ENCODE measurements at regions not wholly inside any gene's neighbourhood (a gene's known extent, or its start where the extent isn't known, plus 50 kb on each side); places are given as distances from the start of the nearest gene placed in this dataset.
"Not testable (repeated sequence)": the region's sequence is repeated elsewhere in the genome, so short reads cannot be mapped to it uniquely, and the experiment has no call there.

DNA sequence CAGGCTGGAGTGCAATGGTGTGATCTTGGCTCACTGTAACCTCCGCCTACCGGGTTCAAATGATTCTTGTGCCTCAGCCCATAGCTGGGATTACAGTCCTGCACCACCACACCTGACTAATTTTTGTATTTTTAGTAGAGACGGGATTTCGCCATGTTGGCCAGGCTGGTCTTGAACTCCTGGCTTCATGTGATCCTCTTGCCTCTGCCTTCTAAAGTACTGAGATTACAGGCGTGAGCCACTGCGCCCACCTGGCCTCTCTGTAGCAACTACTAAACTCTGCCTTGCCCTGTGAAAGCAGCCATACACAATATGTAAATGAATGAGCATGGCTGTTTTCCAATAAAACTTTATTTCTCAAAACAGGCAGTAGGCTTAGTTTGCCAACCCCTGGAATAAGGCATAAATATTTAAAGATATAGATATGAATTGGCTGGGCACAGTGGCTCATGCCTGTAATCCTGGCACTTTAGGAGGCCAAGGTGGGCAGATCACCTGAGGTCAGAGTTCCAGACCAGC is 127.9 kb upstream of the ZNF217 start:
- not testable (repeated sequence) for DNase-seq (ENCODE audit: low read depth)

DNA sequence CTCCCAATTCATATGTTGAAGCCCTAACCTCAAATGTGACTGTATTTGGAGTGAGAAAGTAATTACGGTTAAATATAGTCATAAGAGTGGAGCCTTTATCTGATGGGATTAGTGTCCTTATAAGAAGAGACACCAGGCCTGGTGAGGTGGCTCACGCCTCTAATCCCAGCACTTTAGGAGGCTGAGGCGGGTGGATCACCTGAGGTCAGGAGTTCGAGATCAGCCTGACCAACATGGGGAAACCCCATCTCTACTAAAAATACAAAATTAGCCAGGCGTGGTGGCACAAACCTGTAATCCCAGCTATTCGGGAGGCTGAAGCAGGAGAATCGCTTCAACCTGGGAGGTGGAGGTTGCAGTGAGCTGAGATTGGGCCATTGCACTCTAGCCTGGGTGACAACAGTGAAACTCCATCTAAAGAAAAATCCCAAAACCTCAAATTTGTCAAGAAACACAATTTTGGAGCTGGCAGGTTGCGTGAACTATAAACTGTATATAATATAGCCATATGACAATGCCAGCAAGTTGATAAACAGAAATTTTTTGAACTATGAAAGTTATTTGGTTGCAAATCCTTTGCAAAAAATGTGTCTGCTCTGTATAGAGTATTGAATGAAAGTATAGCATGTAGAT is 125.6 kb upstream of the ZNF217 start:
- not testable (repeated sequence) for DNase-seq (ENCODE audit: low read depth)

DNA sequence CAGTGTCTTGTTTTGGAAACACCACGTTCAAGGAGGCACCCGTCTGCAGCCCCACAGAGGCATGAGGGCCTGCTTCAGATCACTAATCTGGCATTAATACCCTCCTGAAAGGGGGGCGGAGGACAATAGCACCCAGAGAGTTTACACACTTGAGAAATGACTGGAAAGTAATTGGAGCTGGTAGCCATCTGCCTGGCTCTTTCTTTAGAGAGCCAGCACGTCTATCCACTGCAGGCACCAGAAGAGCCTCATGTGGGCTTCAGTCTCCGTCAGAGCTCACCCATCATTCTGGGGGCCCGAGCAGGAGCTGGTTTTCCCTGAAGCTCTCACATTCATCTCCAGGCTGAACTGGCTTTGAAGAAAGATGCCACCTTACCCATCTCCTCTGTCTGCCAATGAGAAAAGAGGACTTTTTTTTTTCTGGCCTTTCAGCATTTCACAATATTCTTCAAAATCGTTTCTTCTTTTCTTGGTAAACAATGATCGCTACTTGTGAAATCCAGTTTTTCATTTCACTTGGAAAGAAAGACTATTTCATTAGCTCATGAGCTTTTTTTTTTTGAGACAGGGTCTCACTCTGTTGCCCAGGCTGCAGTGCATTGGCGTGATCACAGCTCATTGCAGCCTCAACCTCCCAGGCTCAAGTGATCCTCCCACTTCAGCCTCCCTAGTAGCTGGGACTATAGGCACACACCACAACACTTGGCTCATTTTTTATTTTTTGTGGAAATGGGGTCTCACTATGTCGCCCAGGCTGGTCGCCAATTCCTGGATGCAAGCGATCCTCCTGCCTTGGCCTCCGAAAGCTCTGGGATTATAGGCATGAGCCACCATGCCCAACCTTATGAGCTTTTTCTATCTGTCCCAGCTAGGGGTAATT is 124.7 kb upstream of the ZNF217 start:
- no peak for DNase-seq (ENCODE audit: low read depth)

DNA sequence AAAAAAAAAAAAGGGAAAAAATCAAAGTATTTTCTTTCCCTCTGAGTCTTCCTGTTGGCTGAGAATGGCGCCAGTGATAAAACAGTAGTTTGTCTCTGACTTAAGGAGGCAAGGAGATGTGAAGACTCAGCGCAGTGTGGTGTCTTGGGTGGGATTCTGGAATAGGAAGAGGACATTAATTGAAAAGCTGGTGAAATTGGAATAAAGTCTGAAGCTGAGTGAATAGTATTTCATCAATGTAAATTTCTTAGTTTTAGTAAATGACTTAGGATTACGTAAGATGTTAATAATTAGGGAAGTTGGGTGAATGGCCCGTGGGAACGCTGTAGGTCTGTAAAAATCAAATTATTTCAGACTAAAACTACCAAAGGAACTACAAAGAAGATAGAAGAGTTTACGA is 122.8 kb upstream of the ZNF217 start:
- DNase-seq (ENCODE audit: low read depth): no peak

DNA sequence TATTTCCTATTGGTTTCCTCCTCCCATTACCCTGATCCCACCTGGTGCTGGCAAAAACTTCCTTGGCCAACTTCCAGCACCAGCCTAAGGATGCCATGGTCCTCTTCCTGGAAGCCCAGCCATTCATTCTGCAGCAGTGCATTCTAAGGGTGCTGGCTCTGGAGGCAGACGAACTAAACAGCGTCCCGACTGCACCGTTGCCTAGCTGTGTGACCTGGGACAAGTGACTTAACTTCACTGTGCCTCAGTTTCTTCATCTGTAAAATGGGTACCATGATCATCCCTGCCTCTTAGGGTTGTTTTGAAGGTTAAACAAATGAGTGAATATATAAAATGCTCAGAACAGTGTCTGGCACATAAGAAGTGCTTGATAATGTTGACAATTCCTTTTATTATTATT is 120.9 kb upstream of the ZNF217 start:
- no peak for DNase-seq (ENCODE audit: low read depth)

DNA sequence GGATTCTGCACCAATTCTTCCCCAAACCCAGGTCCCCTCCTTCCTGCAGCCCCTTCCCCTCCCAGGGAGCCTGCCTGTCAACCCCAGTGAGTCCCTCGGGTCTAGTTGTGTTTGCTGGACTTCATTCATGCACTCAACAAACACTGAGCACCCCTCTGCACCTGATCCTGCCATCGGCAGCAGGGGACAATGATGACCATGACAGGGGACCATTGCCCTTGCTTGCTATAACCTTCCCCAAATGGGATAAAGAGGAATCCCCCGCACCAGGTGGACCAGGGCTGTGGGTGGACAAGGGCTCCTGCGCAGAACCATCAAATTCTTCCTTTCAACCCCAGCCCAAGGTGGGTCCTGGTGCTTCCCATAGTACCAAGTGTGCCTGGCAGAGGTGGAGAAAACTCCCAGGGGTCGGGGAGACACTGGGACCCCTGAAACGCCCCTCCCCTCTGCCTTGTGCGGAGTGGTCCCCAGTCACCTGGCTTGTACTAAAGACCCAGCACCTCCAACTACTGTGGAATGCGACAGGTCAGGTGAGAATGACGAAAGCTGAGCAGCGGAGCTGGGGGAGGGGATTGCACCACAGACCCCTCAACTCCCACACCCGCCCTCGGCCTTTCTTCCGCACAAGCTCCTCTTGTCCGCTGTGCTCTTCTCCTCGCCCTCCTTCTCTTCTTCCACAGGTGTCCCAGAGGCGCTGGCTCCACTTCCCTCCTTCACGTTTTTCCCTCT is 119.9 kb upstream of the ZNF217 start:
- no peak for DNase-seq (ENCODE audit: low read depth)

DNA sequence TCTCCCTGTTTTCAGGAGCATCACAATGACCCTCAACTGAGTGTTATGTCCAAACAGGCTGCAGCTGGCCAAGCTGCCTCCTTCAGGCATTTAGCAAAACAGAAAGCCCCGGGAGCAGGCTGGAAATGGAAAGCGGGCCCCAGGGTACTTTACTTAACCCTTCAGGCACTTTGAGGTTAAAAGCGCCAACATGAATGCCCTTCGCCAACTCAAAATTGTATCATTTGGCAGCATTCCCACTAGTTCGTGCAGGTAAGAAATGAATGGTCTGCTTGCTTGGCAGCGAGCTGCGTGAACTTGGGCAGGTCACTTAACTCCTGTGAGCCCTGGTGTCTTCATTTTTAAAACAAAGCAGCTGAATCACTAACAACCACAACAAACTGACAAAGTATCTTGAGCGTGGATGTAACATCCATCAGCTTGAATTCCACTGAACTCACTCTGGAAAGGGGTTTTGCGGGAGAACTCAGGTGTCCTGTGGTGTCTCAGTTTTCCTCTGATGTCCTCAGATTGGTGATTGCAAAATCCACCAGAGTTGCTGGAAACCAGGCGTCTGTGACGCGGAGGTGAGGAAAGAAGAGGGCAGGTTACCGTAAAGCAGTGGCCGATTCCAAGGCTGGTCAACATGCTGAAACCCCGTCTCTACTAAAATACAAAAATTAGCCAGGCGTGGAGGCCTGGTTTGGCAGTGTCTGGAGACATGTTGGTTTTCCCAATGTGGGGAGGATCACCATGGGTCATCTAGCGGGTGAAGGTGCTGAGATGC is 118.8 kb upstream of the ZNF217 start:
- DNase-seq (ENCODE audit: low read depth): no peak

DNA sequence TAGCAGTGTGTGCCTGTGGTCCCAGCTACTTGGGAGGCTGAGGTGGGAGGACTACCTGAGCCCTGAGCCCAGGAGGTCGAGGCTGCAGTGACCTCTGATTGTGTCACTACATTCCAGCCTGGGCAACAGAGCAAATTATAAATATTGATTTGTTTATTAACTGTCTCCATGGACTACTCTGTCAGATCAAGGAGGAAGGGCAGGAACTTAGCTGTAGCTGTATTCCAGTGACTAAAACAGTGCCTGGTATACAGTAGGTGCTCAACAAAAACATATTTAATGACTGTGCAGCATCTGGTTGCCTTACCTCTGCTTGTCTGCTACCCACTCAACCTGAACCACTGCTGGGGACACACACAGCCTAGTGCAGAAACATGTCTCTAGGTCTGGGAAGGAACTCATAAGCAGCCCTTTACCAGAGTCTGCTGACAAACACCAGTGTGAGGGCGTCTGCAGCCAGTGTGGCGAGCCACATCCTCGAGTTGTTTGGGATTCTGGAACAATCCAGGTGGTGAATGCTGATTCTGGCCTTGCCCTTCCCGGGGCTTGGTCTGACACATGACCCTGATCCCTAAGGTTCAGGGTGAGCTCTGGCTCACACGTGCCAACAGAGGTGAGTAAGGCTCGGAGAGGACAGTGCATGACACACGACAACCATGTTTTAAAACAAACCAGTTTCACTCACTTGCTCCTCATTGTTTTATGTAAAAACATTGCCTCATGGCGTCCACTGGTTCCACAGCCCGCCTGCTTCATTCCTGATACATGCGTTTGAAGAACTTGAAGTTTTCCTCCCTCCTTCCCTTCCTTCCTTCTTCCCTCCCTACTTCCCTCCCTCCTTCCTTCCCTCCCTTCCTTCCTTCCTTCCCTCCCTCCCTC is 117.9 kb upstream of the ZNF217 start:
- DNase-seq (ENCODE audit: low read depth): no peak

DNA sequence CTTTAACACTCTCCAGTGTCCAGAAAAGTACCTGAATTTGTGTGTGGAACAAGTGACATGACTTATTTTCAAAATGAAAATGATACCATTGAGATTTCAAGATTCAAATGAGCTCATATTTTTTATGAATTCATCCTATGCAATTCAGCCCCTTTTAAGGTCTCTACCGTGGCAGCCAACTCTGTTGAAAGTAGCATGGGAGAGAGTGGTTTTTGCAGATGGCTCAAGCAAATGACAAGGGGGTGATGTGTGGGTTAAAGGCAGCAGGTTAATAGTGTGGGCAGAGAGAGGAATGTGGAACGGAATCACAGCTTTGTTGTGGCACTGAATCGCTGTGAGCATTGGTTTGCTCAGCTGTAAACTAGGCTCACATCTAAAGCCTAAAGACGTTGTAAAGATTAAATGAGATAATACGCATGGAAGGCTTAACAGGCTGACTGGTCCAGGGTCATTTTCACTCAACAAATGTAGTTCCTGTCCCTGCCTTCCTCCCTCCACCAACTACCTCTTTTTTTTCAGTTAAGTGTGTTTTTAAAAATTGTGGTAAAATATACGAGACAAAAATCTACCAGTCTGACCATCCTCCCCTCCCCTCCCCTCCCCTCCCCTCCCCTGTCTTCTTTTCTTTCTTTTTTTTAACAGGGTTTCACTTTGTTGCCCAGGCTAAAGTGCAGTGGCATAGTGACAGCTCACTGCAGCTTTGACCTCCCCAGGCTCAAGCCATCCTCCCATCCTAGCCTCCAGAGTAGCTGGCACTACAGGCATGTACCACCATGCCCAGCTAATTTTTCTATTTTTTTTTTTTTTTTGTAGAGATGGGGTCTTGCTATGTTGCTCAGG is 114.7 kb upstream of the ZNF217 start:
- peak; percentile 71 for DNase-seq (ENCODE audit: low read depth)

DNA sequence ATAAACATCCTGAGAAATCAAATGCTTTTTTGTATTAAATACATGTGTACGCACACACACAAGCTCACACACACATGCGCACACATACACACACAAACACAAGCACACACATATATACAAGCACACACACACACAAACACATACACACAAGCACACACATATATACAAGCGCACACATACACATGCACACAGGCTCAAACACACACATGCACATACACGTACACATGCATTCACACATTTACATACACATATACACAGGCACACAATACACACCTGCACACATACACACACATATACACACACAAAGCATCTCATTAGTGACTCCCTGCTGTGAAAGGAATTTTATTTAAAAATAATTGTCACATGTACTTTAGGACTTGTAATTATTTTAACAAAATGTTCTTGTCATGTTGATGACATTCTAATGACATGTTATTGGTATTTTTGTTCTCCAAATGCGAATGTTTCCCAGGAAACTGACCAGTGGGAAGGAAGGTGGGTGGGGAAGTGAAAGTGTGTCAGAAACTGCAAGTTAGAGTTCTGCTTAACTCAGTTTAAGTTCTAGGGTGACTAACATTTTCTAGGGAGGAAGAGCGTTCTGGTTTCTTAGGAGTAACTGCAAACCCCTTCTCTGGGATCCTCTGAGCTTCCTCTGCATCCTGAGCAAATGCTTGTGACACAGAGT is 113.9 kb upstream of the ZNF217 start:
- no peak for DNase-seq (ENCODE audit: low read depth)

DNA sequence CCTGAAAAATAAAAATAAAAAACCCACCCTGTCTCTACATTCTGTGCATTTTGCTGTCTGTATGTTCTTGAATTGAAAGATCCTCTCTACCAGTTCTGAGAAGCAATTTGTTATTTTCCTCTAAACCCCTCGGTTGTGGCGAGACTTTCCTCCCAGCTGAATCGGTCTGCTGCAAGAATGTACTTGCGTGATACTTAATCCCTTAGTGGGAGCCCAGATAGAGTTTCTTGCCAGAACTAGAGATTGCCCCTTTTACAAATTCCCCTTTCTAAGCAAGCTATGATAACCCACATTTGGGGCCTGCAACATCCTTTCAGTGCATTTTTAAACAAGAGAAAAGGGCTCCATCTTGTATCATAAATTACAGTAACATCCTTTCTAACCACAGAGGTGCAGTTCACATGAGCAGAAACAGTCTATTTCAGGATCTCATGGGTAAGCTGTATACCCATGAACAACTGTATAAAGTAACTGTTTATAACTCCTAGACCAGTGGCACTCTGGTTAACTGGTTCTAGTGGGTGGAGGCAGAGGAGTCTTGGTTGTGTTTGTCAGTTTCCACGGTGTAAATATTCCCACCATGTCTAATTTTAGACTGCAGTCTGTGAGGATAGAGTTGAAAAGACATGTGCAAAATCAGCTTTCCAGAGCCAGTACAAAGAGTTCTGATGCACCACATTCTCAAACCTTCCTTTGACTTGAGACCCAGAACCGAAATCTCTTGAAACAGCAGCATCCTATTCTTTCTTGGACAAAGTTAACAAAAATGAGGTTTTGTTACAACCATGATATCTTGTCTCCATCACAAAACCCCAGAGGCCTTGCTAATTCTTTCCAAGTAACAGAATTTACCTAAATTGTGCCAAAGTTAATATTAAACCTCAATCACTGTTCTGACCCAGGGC is 113.1 kb upstream of the ZNF217 start:
- DNase-seq (ENCODE audit: low read depth): peak; percentile 75

DNA sequence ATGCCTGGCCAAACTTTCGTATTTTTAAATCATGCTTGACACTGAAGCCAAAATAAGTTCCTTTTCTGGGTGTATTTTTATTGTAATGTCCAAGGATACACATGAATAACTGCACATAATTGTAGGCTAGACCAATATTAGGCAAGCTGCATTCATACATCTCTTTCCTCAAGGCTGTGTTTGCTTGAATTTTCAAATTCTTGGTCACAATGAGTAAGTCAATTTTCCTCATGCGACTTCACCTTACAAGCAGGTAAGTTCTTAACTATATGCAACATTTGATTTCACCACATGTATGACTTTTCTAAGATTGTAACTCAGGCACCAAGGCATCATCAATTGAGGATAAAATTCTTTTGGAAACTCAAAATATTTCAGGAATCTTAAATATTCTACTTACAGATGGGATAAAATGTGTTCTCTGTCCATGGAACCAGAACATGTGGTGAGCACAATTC is 112.4 kb upstream of the ZNF217 start:
- no peak for DNase-seq (ENCODE audit: low read depth)

DNA sequence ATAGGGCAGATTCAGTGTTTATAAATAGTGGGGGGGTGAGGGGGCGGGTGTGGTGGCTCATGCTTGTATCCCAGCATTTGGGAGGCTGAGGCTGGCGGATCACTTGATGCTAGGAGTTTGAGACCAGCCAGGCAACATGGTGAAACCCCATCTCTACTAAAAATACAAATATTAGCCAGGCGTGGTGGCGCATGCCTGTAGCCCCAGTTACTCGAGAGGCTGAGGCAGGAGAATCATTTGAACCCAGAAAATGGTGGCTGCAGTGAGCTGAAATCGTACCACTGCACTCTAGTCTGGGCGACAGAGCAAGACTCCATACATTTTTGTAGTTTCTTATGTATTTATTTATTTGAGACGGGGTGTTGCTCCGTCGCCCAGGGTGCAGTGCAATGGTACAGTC is 109.0 kb upstream of the ZNF217 start:
- DNase-seq (ENCODE audit: low read depth): no peak

DNA sequence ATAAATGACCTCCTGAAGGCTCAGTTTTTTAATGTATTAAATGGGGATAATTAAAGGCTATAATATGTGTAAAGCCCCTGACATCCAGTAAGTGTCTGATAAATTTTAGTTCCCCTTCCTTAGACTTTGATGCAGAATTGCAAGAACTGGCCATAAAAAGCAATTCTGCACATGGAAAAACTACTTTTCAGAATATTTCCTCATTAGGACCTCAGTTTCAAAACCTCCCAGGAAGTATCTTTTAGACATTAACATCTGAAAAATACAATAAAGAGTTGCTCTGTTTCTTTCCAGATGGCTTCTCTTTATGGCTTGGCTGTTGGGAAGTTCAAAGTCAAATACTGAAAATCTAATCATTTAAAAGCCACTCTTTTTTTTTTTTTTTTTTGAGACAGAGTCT is 106.3 kb upstream of the ZNF217 start:
- DNase-seq (ENCODE audit: low read depth): no peak

DNA sequence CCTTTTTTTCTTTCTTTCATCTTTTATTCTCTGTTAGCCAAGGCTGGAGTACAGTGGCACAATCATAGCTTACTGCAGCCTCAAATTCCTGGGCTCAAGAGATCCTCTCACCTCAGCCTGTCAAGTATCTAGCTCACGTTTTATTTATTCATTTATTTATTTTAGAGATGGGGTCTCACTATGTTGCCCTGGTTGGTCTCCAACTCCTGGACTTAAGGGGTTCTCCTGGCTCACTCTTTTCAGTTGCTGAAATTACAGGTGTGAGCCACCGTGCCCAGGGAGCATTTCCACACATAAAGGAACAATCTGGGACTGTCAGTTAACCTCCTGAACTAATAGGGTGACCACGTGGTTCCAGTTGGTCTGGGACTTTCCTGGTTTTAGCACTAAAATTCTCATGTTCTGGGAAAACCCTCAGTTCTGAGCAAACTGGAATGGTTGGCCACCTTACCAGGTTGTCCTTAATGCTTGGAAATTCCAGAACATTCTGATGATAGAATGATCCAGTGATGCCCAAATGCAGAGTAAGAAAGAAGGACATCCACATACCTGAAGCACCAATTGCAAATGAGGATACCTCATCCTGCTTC is 105.5 kb upstream of the ZNF217 start:
- DNase-seq (ENCODE audit: low read depth): no peak

DNA sequence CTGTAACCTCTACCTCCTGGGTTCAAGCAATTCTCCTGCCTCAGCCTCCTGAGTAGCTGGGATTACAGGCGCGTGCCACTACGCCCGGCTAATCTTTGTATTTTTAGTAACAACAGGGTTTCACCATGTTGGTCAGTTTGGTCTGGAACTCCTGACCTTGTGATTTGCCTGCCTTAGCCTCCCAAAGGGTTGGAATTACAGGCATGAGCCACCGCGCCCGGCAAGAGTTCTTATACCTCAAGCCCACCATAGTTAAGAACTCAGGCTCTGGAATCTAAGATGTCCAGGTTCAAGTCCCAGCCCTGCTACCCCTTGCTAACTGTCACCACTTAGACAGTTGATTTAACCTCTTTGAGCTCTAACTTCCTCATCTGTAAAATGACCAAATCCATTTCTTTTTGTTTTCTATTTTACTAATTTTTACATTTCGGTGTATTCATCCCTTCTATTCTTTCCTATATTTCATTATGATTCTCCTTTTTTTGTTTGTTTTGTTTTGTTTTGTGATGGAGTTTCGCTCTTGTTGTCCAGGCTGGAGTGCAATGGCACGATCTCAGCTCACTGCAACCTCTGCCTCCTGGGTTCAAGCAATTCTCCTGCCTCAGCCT is 104.8 kb upstream of the ZNF217 start:
- DNase-seq (ENCODE audit: low read depth): no peak

DNA sequence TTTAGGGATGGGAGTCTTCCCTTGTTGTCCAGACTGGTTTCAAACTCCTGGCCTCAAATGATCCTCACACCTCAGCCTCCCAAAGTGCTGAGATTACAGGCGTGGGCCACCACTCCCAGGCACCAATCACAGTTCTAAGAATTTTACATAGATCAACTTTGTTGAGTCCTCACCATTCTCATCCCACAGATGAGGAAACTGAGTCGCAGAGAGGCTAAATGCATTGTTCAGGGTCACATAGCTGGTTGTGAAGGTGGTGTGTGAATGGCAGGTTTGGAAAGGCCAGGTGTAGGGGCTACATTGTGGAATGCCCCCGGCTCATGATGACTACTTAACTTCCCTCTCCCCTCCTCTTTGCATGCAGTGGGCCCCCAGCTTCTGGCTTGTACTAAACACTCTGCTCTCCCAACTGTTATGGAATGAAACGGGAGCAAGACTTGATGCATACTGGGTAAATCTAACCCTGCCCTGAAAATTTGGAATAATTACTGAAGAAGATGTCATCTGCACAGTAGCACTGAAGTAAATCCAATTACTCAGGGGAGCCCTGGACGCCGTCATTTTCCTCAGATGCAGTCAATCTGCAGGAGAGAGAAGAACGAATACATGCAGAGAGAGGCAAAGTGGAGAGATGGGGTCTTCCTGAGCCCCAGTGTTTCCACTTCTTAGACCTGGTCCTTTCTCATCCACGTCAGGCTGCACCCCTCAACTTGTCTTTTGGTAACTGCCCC is 102.3 kb upstream of the ZNF217 start:
- DNase-seq (ENCODE audit: low read depth): no peak
